ENCODE measurements at regions not wholly inside any gene's neighbourhood (a gene's known extent, or its start where the extent isn't known, plus 50 kb on each side); places are given as distances from the start of the nearest gene placed in this dataset.

- intact Hi-C loops (cut with micrococcal nuclease) (no loop called here), dilution Hi-C loops (cut with MboI; ENCODE audit: extremely low pct_ligation_motif_present, low sequenced_read_pairs) (no loop called here)
- FAIRE-seq (no peak), DNase-seq (ENCODE audit: low read depth, low spot score) (no peak)
- ChIA-PET POLR2A (no interaction called here), CTCF (no interaction called here)
- Histone ChIP-seq H2AFZ (ENCODE audit: low read depth, low read length) (no peak overlapping the region), H3K79me2 (ENCODE audit: control insufficient read depth, insufficient read depth, low read length) (no peaks in the 10 kb centered on the region), H4K20me1 (replicated peaks; ENCODE audit: control insufficient read depth, extremely low read depth, insufficient read depth, low read length) (no peaks in the 10 kb centered on the region), H3K4me3 (replicated peaks in 1 of 3; ENCODE audit: insufficient read depth in 1 of 3, low read depth in 1 of 3, low read length in 3 of 3) (no peak overlapping the region), H3K27ac (ENCODE audit: insufficient read depth, low read depth, low read length) (no peak overlapping the region), H3K9me3 (replicated peaks; ENCODE audit: control insufficient read depth, insufficient read depth, low read length) (peaks cover 2% of the 10 kb centered on the region), H3K9me1 (replicated peaks; ENCODE audit: control insufficient read depth, extremely low read depth, insufficient read depth, low read length) (no peaks in the 10 kb centered on the region), H3K27me3 (ENCODE audit: control insufficient read depth in 2 of 2, insufficient read depth in 2 of 2, low read length in 2 of 2) (no peaks in the 10 kb centered on the region), H3K4me2 (ENCODE audit: insufficient read depth, low read length) (no peak overlapping the region), H3K36me3 (ENCODE audit: control insufficient read depth in 2 of 2, extremely low read depth in 1 of 2, insufficient read depth in 2 of 2, low read length in 2 of 2) (no peaks in the 10 kb centered on the region), H3K9ac (replicated peaks; ENCODE audit: extremely low read depth, insufficient read depth, low read length) (no peak overlapping the region), H3K4me1 (ENCODE audit: control insufficient read depth, extremely low read depth, insufficient read depth, low read length) (no peaks in the 10 kb centered on the region)
- BruUV-seq (replicated peaks) = no TSS peak
- TF ChIP-seq POLR2A (IDR thresholded peaks at IDR 0.05; ENCODE audit: low read depth, low read length) (no peak), MYC (IDR thresholded peaks at IDR 0.05; ENCODE audit: low read depth, low read length) (no peak), EZH2 (IDR thresholded peaks at IDR 0.05; ENCODE audit: borderline replicate concordance, low read depth, low read length, severe bottlenecking) (no peak), GATA2 (IDR thresholded peaks at IDR 0.05; ENCODE audit: insufficient read depth, insufficient read length, low read depth, low read length) (no peak)
Measured at GRCh38 chr14:82655770-82656169, 1122.1 kb upstream of the SEL1L start.

- DNase-seq (ENCODE audit: low read depth, low spot score) (no peak), FAIRE-seq (no peak)
- no peaks in the 10 kb centered on the region for H3K27me3 ChIP-seq (ENCODE audit: control insufficient read depth in 2 of 2, insufficient read depth in 2 of 2, low read length in 2 of 2)
- H4K20me1 ChIP-seq (replicated peaks; ENCODE audit: control insufficient read depth, extremely low read depth, insufficient read depth, low read length) = no peaks in the 10 kb centered on the region
- BruUV-seq (replicated peaks) = no TSS peak
- no peak overlapping the region for H3K9ac ChIP-seq (replicated peaks; ENCODE audit: extremely low read depth, insufficient read depth, low read length)
- H3K4me3 ChIP-seq (replicated peaks in 1 of 3; ENCODE audit: insufficient read depth in 1 of 3, low read depth in 1 of 3, low read length in 3 of 3) = no peak overlapping the region
- dilution Hi-C loops (cut with MboI; ENCODE audit: extremely low pct_ligation_motif_present, low sequenced_read_pairs) (no loop called here), intact Hi-C loops (cut with micrococcal nuclease) (no loop called here)
- H3K79me2 ChIP-seq (ENCODE audit: control insufficient read depth, insufficient read depth, low read length) = no peaks in the 10 kb centered on the region
- no peaks in the 10 kb centered on the region for H3K4me1 ChIP-seq (ENCODE audit: control insufficient read depth, extremely low read depth, insufficient read depth, low read length)
- TF ChIP-seq MAX (IDR thresholded peaks at IDR 0.05; ENCODE audit: insufficient read depth, insufficient read length) = no peak
- TF ChIP-seq EZH2 (IDR thresholded peaks at IDR 0.05; ENCODE audit: borderline replicate concordance, low read depth, low read length, severe bottlenecking) = no peak
- no peak for TF ChIP-seq MYC (IDR thresholded peaks at IDR 0.05; ENCODE audit: low read depth, low read length)
- no peak for TF ChIP-seq POLR2AphosphoS5 (IDR thresholded peaks at IDR 0.05; ENCODE audit: insufficient read depth, low read depth, low read length)
- TF ChIP-seq POLR2A (IDR thresholded peaks at IDR 0.05; ENCODE audit: low read depth, low read length) = no peak
- no peak for TF ChIP-seq CTCF (IDR thresholded peaks at IDR 0.05; ENCODE audit: extremely low read depth in 1 of 2, insufficient read depth in 1 of 2, low read depth in 1 of 2, low read length in 2 of 2)
- no peak for TF ChIP-seq FOS (IDR thresholded peaks at IDR 0.05; ENCODE audit: borderline replicate concordance, insufficient read depth, low read length)
- no peak for TF ChIP-seq GATA2 (IDR thresholded peaks at IDR 0.05; ENCODE audit: insufficient read depth, insufficient read length, low read depth, low read length)
- TF ChIP-seq JUN (IDR thresholded peaks at IDR 0.05; ENCODE audit: borderline replicate concordance, insufficient read depth, insufficient read length, low read depth) = no peak
- H3K9me3 ChIP-seq (replicated peaks; ENCODE audit: control insufficient read depth, insufficient read depth, low read length) = peaks cover 2% of the 10 kb centered on the region
- no peaks in the 10 kb centered on the region for H3K9me1 ChIP-seq (replicated peaks; ENCODE audit: control insufficient read depth, extremely low read depth, insufficient read depth, low read length)
- no peak overlapping the region for H2AFZ ChIP-seq (ENCODE audit: low read depth, low read length)
- H3K27ac ChIP-seq (ENCODE audit: insufficient read depth, low read depth, low read length) = no peak overlapping the region
- CTCF ChIA-PET = no interaction called here
- POLR2A ChIA-PET = no interaction called here
- no peak overlapping the region for H3K4me2 ChIP-seq (ENCODE audit: insufficient read depth, low read length)
- H3K36me3 ChIP-seq (ENCODE audit: control insufficient read depth in 2 of 2, extremely low read depth in 1 of 2, insufficient read depth in 2 of 2, low read length in 2 of 2) = no peaks in the 10 kb centered on the region
Measured at GRCh38 chr14:82657186-82657675, 1123.6 kb upstream of the SEL1L start.
